GM19455 (cell line): ENCODE measurements at regions not wholly inside any gene's neighbourhood (a gene's known extent, or its start where the extent isn't known, plus 50 kb on each side); places are given as distances from the start of the nearest gene placed in this dataset.
"Not testable (repeated sequence)": the region's sequence is repeated elsewhere in the genome, so short reads cannot be mapped to it uniquely, and the experiment has no call there.

Experiments used
- ATAC-seq: cut with Tn5 transposase; IDR thresholded peaks from one replicate; pipeline ENCODE4 v1.9.1; 2021; ENCODE audit not compliant: unreplicated experiment

- ATAC-seq, result no peak
Measured at GRCh38 chr3:194908496-194908895, 222.8 kb downstream of the FAM43A start.

- no peak for ATAC-seq
Measured at GRCh38 chr3:194908972-194909371, 223.3 kb downstream of the FAM43A start.

GRCh38 chr3:194910414-194910984 is 224.8 kb downstream of the FAM43A start:
- ATAC-seq, result no peak

- ATAC-seq, result no peak
Measured at GRCh38 chr3:194913316-194913715, 227.6 kb downstream of the FAM43A start.

- ATAC-seq, result not testable (repeated sequence)
Measured at GRCh38 chr3:194924889-194925288, 239.2 kb downstream of the FAM43A start.

GRCh38 chr3:194925614-194926013 is 239.9 kb downstream of the FAM43A start:
- no peak for ATAC-seq

GRCh38 chr3:194928227-194928626 is 242.5 kb downstream of the FAM43A start:
- no peak for ATAC-seq

- ATAC-seq, result no peak
Measured at GRCh38 chr3:194928831-194929577, 243.3 kb downstream of the FAM43A start.

- no peak for ATAC-seq
Measured at GRCh38 chr3:194929578-194929960, 243.9 kb downstream of the FAM43A start.

- ATAC-seq, result no peak
Measured at GRCh38 chr3:194930377-194931204, 244.9 kb downstream of the FAM43A start.

- no peak for ATAC-seq
Measured at GRCh38 chr3:194931347-194931746, 245.7 kb downstream of the FAM43A start.

- no peak for ATAC-seq
Measured at GRCh38 chr3:194931865-194932264, 246.2 kb downstream of the FAM43A start.

- no peak for ATAC-seq
Measured at GRCh38 chr3:194933465-194933864, 247.8 kb downstream of the FAM43A start.

GRCh38 chr3:194935061-194935460 is 249.4 kb downstream of the FAM43A start:
- ATAC-seq, result no peak

- no peak for ATAC-seq
Measured at GRCh38 chr3:194935632-194936470, 250.2 kb downstream of the FAM43A start.

GRCh38 chr3:194936659-194937058 is 251.0 kb downstream of the FAM43A start:
- ATAC-seq, result no peak

GRCh38 chr3:194937144-194937543 is 251.5 kb downstream of the FAM43A start:
- ATAC-seq, result no peak

GRCh38 chr3:194937882-194938321 is 252.2 kb downstream of the FAM43A start:
- ATAC-seq, result no peak

GRCh38 chr3:194938845-194939531 is 253.3 kb downstream of the FAM43A start:
- no peak for ATAC-seq

- ATAC-seq, result no peak
Measured at GRCh38 chr3:194939532-194939909, 253.8 kb downstream of the FAM43A start.
